Endothelial cell of umbilical vein (primary cell): ENCODE measurements at regions not wholly inside any gene's neighbourhood (a gene's known extent, or its start where the extent isn't known, plus 50 kb on each side); places are given as distances from the start of the nearest gene placed in this dataset.

Experiments
- BruUV-seq: library from RNA; stranded (reverse); fragments of 400-500 nt; replicated peaks from 2 replicates; lab custom pipeline; 2021; lab: Mats Ljungman, UMichigan
- CTCF ChIA-PET: fragments of 300-600, 350-600 bp; sonication (Branson Sonifier 250); formaldehyde crosslinking; loops from one replicate; lab custom pipeline; 2021; ENCODE audit warnings: antibody characterized with exemption, inconsistent platforms; lab: Charles Lee
- POLR2A ChIA-PET: fragments of 300-600, 350-600 bp; sonication (Branson Sonifier 250); formaldehyde crosslinking; loops from one replicate; lab custom pipeline; 2021; ENCODE audit warnings: antibody characterized with exemption, inconsistent platforms; lab: Charles Lee
- DNase-seq: peaks from one replicate; pipeline ENCODE4 v3.0.0-alpha.2; 2011; ENCODE audit warnings: low read depth, low spot score
- FAIRE-seq: peaks from 2 replicates; lab custom pipeline; 2011; peaks lifted over from hg19 to GRCh38; lab: Jason Lieb, UNC
- H2AFZ ChIP-seq: 2 replicates; pipeline ENCODE4 v1.6.0; 2012; ENCODE audit warnings: low read depth, low read length, control low read depth, inconsistent platforms
- H3K27ac ChIP-seq: 2 replicates; pipeline ENCODE4 v1.5.1; 2011; ENCODE audit warnings: low read depth, mild to moderate bottlenecking, control low read depth, low read length, moderate library complexity; ENCODE audit not compliant: insufficient read depth
- H3K27me3 ChIP-seq, 2 experiments: 2 replicates each; pipeline versions ENCODE4 v1.6.0 to v1.6.1; 2011; ENCODE audit warnings: low read length in 2 of 2, mixed read lengths in 1 of 2; ENCODE audit not compliant: control insufficient read depth in 2 of 2, insufficient read depth in 2 of 2
- H3K36me3 ChIP-seq, 2 experiments: 2 replicates in 1 of 2; 3 replicates in 1 of 2; pipeline ENCODE4 v1.5.1; 2011; ENCODE audit warnings: low read length in 2 of 2, mild to moderate bottlenecking in 1 of 2, moderate library complexity in 1 of 2; ENCODE audit not compliant: control insufficient read depth in 2 of 2, insufficient read depth in 2 of 2; ENCODE audit errors: extremely low read depth in 1 of 2
- H3K4me1 ChIP-seq: 3 replicates; pipeline ENCODE4 v1.5.1; 2011; ENCODE audit warnings: mild to moderate bottlenecking, low read length; ENCODE audit not compliant: control insufficient read depth, insufficient read depth; ENCODE audit errors: extremely low read depth
- H3K4me2 ChIP-seq: 2 replicates; pipeline ENCODE4 v1.6.1; 2011; ENCODE audit warnings: low read length, control low read depth, mixed read lengths; ENCODE audit not compliant: insufficient read depth
- H3K4me3 ChIP-seq, 3 experiments: fragments of 200-600 bp in 1 of 3; sonication (generic), shearing (Covaris generic) in 1 of 3; replicated peaks in 1 of 3; 2 replicates each; pipeline ENCODE4 v1.5.1; 2011 to 2016; ENCODE audit warnings: control low read depth in 3 of 3, low read length in 3 of 3, mild to moderate bottlenecking in 2 of 3, inconsistent platforms in 1 of 3, low read depth in 1 of 3, moderate library complexity in 1 of 3; ENCODE audit not compliant: insufficient read depth in 1 of 3
- H3K79me2 ChIP-seq: 2 replicates; pipeline ENCODE4 v1.6.0; 2012; ENCODE audit warnings: low read length, inconsistent platforms; ENCODE audit not compliant: control insufficient read depth, insufficient read depth
- H3K9ac ChIP-seq: replicated peaks from 2 replicates; pipeline ENCODE3; 2011; ENCODE audit warnings: low read length, control low read depth; ENCODE audit not compliant: insufficient read depth; ENCODE audit errors: extremely low read depth
- H3K9me1 ChIP-seq: replicated peaks from 3 replicates; pipeline ENCODE4 v1.6.0; 2011; ENCODE audit warnings: mild to moderate bottlenecking, low read length; ENCODE audit not compliant: control insufficient read depth, insufficient read depth; ENCODE audit errors: extremely low read depth
- H3K9me3 ChIP-seq: replicated peaks from 2 replicates; pipeline ENCODE4 v1.5.1; 2012; ENCODE audit warnings: low read length, inconsistent platforms; ENCODE audit not compliant: control insufficient read depth, insufficient read depth
- H4K20me1 ChIP-seq: replicated peaks from 2 replicates; pipeline ENCODE3; 2011; ENCODE audit warnings: mild to moderate bottlenecking, low read length; ENCODE audit not compliant: control insufficient read depth, insufficient read depth; ENCODE audit errors: extremely low read depth
- EZH2 ChIP-seq: IDR thresholded peaks from 2 replicates; pipeline ENCODE4 v1.6.1; 2012; ENCODE audit warnings: borderline replicate concordance, low read depth, mild to moderate bottlenecking, moderate library complexity, low read length, inconsistent platforms; ENCODE audit not compliant: severe bottlenecking
- FOS ChIP-seq: IDR thresholded peaks from 2 replicates; pipeline ENCODE4 v1.6.1; 2011; ENCODE audit warnings: mild to moderate bottlenecking, low read length, moderate library complexity, borderline replicate concordance; ENCODE audit not compliant: insufficient read depth
- GATA2 ChIP-seq: IDR thresholded peaks from 2 replicates; pipeline ENCODE4 v1.7.0; 2011; ENCODE audit warnings: low read depth, mild to moderate bottlenecking, moderate library complexity, mixed read lengths, low read length; ENCODE audit not compliant: insufficient read length, insufficient read depth
- JUN ChIP-seq: IDR thresholded peaks from 2 replicates; pipeline ENCODE4 v1.6.1; 2011; ENCODE audit warnings: borderline replicate concordance, low read depth; ENCODE audit not compliant: insufficient read length, insufficient read depth
- MYC ChIP-seq: IDR thresholded peaks from one replicate; pipeline ENCODE4 v1.6.1; 2011; ENCODE audit warnings: mild to moderate bottlenecking, low read depth, low read length
- POLR2A ChIP-seq: IDR thresholded peaks from 2 replicates; pipeline ENCODE4 v1.6.1; 2012; ENCODE audit warnings: low read depth, mild to moderate bottlenecking, control low read depth, low read length
- POLR2AphosphoS5 ChIP-seq: IDR thresholded peaks from 2 replicates; pipeline ENCODE4 v1.6.1; 2012; ENCODE audit warnings: low read depth, mild to moderate bottlenecking, control low read depth, low read length, moderate library complexity; ENCODE audit not compliant: insufficient read depth
- dilution Hi-C: fragments of 300-500 bp; cut with MboI; formaldehyde crosslinking; loops from one replicate; pipeline ENCODE4 v1.15.0; 2019; ENCODE audit warnings: low sequenced_read_pairs; ENCODE audit not compliant: extremely low pct_ligation_motif_present
- intact Hi-C: fragments of 100-400 bp; cut with micrococcal nuclease; formaldehyde crosslinking; loops from one replicate; pipeline ENCODE4 v1.10.0; 2022
- TF ChIP-seq, protein P1 (sequence below): IDR thresholded peaks from 2 replicates; pipeline ENCODE4 v1.6.1; 2011; ENCODE audit not compliant: insufficient read depth, insufficient read length
- TF ChIP-seq, protein P2 (sequence below), 2 donors: IDR thresholded peaks; 1 replicate in 1 of 2; 2 replicates in 1 of 2; pipeline ENCODE4 v1.5.1; 2011; ENCODE audit warnings: low read length in 2 of 2, mild to moderate bottlenecking in 2 of 2, moderate library complexity in 2 of 2, control low read depth in 1 of 2, inconsistent platforms in 1 of 2, low read depth in 1 of 2; ENCODE audit not compliant: insufficient read depth in 1 of 2; ENCODE audit errors: extremely low read depth in 1 of 2

DNA sequence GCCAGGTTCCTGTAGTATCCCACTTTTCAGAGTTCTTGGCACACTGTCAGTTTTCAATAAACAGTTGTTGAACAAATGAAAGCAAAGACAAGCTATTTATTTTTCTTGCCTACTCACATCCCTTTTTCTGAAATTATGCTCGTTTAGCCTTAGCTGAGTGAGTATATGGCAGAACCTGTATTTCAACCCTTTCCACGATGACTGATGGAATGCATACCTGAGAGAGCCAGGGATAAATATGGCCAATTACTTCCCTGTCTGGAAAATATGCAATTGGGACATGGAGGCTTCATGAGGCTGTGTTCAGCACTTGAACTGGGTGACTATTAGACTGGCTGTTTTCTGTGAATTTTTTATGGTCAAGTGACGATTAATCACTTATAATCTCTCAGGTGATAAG is 144.5 kb upstream of the POT1 start:
- Histone ChIP-seq H3K36me3 (no peaks in the 10 kb centered on the region), H3K9me1 (no peaks in the 10 kb centered on the region), H3K4me1 (no peaks in the 10 kb centered on the region), H3K9me3 (no peaks in the 10 kb centered on the region), H3K4me3 (no peak overlapping the region), H3K27ac (no peak overlapping the region), H3K9ac (no peak overlapping the region), H3K27me3 (no peaks in the 10 kb centered on the region), H3K79me2 (no peaks in the 10 kb centered on the region), H3K4me2 (no peak overlapping the region), H4K20me1 (no peaks in the 10 kb centered on the region), H2AFZ (no peak overlapping the region)
- no TSS peak for BruUV-seq
- FAIRE-seq = no peak
- POLR2A ChIA-PET = no interaction called here
- intact Hi-C loops (no loop called here), dilution Hi-C loops (no loop called here)
- peak; percentile 5 for DNase-seq
- TF ChIP-seq, protein P1, sequence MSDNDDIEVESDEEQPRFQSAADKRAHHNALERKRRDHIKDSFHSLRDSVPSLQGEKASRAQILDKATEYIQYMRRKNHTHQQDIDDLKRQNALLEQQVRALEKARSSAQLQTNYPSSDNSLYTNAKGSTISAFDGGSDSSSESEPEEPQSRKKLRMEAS = no peak
- TF ChIP-seq POLR2A (no peak), JUN (no peak), FOS (no peak), EZH2 (no peak)
- CTCF ChIA-PET = interaction anchor here (1.0 kb wide), 1 partner anchor 14 kb away, joined by 4 read pairs; no protein-coding TSS in a partner anchor

DNA sequence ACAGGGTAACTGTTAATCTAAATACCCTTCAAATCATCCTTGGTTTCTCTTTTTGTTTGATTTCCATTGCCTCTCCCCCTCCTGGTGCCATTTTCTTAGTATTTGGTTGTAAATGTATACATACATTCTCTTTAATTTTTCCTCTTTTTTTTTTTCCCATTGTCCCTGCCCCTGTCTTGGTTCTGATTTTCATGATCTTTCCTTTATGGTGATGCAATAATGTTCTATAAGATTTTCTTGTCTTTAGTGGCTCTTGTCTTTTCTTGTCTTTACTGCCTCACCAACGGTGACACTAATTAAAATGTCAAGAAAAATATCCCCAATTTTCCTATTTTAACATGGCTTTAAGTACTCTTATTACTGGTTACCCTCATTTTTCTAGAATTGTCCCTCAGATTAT is 135.9 kb upstream of the POT1 start:
- CTCF ChIA-PET = no interaction called here
- TF ChIP-seq GATA2 (no peak), EZH2 (no peak), FOS (no peak), JUN (no peak), POLR2A (no peak), MYC (no peak), POLR2AphosphoS5 (no peak)
- TF ChIP-seq, protein P1 = no peak
- TF ChIP-seq, protein P2, sequence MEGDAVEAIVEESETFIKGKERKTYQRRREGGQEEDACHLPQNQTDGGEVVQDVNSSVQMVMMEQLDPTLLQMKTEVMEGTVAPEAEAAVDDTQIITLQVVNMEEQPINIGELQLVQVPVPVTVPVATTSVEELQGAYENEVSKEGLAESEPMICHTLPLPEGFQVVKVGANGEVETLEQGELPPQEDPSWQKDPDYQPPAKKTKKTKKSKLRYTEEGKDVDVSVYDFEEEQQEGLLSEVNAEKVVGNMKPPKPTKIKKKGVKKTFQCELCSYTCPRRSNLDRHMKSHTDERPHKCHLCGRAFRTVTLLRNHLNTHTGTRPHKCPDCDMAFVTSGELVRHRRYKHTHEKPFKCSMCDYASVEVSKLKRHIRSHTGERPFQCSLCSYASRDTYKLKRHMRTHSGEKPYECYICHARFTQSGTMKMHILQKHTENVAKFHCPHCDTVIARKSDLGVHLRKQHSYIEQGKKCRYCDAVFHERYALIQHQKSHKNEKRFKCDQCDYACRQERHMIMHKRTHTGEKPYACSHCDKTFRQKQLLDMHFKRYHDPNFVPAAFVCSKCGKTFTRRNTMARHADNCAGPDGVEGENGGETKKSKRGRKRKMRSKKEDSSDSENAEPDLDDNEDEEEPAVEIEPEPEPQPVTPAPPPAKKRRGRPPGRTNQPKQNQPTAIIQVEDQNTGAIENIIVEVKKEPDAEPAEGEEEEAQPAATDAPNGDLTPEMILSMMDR (IDR thresholded peaks at IDR 0.05; ENCODE audit: extremely low read depth in 1 of 2, insufficient read depth in 1 of 2, low read depth in 1 of 2, low read length in 2 of 2) = no peak
- H3K4me1 ChIP-seq = peaks cover 13% of the 10 kb centered on the region
- POLR2A ChIA-PET = no interaction called here
- no peaks in the 10 kb centered on the region for H3K79me2 ChIP-seq
- no peaks in the 10 kb centered on the region for H3K9me3 ChIP-seq
- H3K27ac ChIP-seq = no peak overlapping the region
- H3K9ac ChIP-seq = no peak overlapping the region
- no peak overlapping the region for H3K4me2 ChIP-seq
- no peaks in the 10 kb centered on the region for H3K36me3 ChIP-seq
- intact Hi-C loops (loop anchor here (10.0 kb wide), 1 partner anchor 359 kb away; no protein-coding TSS in a partner anchor), dilution Hi-C loops (no loop called here)
- no peak overlapping the region for H2AFZ ChIP-seq
- no peak overlapping the region for H3K4me3 ChIP-seq
- no peaks in the 10 kb centered on the region for H3K9me1 ChIP-seq
- FAIRE-seq (no peak), DNase-seq (no peak)
- no TSS peak for BruUV-seq
- no peaks in the 10 kb centered on the region for H4K20me1 ChIP-seq
- no peaks in the 10 kb centered on the region for H3K27me3 ChIP-seq
